Heart left ventricle (tissue), 13 donors: ENCODE measurements at regions not wholly inside any gene's neighbourhood (a gene's known extent, or its start where the extent isn't known, plus 50 kb on each side); places are given as distances from the start of the nearest gene placed in this dataset.

Experiments used
- POLR2A ChIP-seq, 2 donors: fragments of 450-650 bp; IDR thresholded peaks; one replicate each; pipeline ENCODE4 v1.6.1; 2017; ENCODE audit warnings: antibody characterized with exemption in 2 of 2, mild to moderate bottlenecking in 2 of 2, moderate library complexity in 2 of 2
- TF ChIP-seq, protein P1 (sequence below), 12 donors: fragments of 200-600 bp; sonication (generic) in 4 of 12; IDR thresholded peaks; one replicate each; pipeline versions ENCODE4 v1.5.0 to v1.8.0; 2018 to 2022; ENCODE audit warnings: antibody characterized with exemption in 12 of 12, mild to moderate bottlenecking in 5 of 12
- donor health status: ischemic (EF 13 %, LVEDD 7.1; RV severe dilation, severe dysfunction).
- donor health status: DM: no; HTN: yes; CAD: no.
- donor health status: DM: no; HTN: no; CAD: no.
- donor health status: ischemic (EF 25% LVEDD 6.9; RV normal size, moderate dysfunction).
- donor health status: ischemic (EF 25% LVEDD 5.7; RV mildly dilated, moderate dysfunction).
- donor health status: ischemic (EF 35%, LVEDD 5.7; RV mildly dilated, moderate dysfunction).
- donor health status: nonischemic (EF 11% LVEDD 7.7; RV severe dilation, severe dysfunction).
- donor health status: DM: yes; HTN: yes; CAD: no.
- donor health status: PGD.
- donor health status: ischemic (EF 29% LVEDD 5.4; RV normal size, mild dysfunction).
- donor health status: nonischemic (EF 23%, LVEDD 6.1; RV moderate dilation, normal function).

DNA sequence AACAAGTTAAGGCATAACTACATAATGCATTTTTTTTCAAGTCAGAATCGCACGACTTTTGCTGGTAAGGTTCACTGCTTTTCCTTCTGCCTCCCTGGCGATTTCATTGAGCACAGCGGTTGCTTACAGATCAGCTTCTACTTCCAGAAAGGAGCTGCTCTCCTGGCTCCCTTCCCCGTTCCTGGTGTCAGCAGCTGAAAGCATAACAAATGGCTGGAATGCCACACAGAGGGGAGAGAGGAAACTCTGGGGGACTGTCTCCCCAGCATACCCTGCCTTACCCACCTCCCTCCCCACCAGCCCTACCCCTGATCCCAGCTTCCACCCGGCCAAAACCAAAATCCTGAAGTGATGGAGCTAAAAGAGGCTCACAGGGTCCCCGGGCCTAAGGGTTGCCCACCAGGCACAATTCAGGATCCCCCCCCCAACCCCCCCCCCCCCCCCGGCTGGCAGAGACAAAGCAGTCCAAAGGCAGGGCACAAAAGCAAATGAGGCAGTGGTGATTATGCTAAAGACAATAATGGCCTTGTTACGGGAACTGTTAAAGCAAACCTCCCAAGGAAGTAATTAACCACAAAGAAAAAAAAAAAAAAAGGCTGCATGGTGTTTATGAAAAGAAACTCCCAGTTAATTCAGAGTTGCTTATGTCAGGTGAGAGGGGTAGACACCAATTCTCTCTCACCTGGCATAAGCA lies 126.1 kb upstream of the WWC1 start:
- TF ChIP-seq POLR2A (IDR thresholded peaks at IDR 0.05) = no peak
- TF ChIP-seq, protein P1, sequence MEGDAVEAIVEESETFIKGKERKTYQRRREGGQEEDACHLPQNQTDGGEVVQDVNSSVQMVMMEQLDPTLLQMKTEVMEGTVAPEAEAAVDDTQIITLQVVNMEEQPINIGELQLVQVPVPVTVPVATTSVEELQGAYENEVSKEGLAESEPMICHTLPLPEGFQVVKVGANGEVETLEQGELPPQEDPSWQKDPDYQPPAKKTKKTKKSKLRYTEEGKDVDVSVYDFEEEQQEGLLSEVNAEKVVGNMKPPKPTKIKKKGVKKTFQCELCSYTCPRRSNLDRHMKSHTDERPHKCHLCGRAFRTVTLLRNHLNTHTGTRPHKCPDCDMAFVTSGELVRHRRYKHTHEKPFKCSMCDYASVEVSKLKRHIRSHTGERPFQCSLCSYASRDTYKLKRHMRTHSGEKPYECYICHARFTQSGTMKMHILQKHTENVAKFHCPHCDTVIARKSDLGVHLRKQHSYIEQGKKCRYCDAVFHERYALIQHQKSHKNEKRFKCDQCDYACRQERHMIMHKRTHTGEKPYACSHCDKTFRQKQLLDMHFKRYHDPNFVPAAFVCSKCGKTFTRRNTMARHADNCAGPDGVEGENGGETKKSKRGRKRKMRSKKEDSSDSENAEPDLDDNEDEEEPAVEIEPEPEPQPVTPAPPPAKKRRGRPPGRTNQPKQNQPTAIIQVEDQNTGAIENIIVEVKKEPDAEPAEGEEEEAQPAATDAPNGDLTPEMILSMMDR (IDR thresholded peaks at IDR 0.05) = no peak
